ENCODE measurements at regions not wholly inside any gene's neighbourhood (a gene's known extent, or its start where the extent isn't known, plus 50 kb on each side); places are given as distances from the start of the nearest gene placed in this dataset.

- no peak overlapping the region for H3K4me3 ChIP-seq (ENCODE audit: low read depth, low read length)
- TF ChIP-seq, protein P1, sequence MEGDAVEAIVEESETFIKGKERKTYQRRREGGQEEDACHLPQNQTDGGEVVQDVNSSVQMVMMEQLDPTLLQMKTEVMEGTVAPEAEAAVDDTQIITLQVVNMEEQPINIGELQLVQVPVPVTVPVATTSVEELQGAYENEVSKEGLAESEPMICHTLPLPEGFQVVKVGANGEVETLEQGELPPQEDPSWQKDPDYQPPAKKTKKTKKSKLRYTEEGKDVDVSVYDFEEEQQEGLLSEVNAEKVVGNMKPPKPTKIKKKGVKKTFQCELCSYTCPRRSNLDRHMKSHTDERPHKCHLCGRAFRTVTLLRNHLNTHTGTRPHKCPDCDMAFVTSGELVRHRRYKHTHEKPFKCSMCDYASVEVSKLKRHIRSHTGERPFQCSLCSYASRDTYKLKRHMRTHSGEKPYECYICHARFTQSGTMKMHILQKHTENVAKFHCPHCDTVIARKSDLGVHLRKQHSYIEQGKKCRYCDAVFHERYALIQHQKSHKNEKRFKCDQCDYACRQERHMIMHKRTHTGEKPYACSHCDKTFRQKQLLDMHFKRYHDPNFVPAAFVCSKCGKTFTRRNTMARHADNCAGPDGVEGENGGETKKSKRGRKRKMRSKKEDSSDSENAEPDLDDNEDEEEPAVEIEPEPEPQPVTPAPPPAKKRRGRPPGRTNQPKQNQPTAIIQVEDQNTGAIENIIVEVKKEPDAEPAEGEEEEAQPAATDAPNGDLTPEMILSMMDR (IDR thresholded peaks at IDR 0.05; ENCODE audit: borderline replicate concordance, insufficient read depth, low read depth, low read length): no peak
These were observed 743.8 kb downstream of the TAF11L14 start for GRCh38 chr5:18378066-18378465.

- TF ChIP-seq, protein P1 (IDR thresholded peaks at IDR 0.05; ENCODE audit: borderline replicate concordance, insufficient read depth, low read depth, low read length): no peak
- no peak overlapping the region for H3K4me3 ChIP-seq (ENCODE audit: low read depth, low read length)
These were observed 744.9 kb downstream of the TAF11L14 start for GRCh38 chr5:18379189-18379588.

GRCh38 chr5:18380729-18381362, 746.6 kb downstream of the TAF11L14 start:
- H3K4me3 ChIP-seq (ENCODE audit: low read depth, low read length): no peak overlapping the region
- TF ChIP-seq, protein P1 (IDR thresholded peaks at IDR 0.05; ENCODE audit: borderline replicate concordance, insufficient read depth, low read depth, low read length): no peak

DNA sequence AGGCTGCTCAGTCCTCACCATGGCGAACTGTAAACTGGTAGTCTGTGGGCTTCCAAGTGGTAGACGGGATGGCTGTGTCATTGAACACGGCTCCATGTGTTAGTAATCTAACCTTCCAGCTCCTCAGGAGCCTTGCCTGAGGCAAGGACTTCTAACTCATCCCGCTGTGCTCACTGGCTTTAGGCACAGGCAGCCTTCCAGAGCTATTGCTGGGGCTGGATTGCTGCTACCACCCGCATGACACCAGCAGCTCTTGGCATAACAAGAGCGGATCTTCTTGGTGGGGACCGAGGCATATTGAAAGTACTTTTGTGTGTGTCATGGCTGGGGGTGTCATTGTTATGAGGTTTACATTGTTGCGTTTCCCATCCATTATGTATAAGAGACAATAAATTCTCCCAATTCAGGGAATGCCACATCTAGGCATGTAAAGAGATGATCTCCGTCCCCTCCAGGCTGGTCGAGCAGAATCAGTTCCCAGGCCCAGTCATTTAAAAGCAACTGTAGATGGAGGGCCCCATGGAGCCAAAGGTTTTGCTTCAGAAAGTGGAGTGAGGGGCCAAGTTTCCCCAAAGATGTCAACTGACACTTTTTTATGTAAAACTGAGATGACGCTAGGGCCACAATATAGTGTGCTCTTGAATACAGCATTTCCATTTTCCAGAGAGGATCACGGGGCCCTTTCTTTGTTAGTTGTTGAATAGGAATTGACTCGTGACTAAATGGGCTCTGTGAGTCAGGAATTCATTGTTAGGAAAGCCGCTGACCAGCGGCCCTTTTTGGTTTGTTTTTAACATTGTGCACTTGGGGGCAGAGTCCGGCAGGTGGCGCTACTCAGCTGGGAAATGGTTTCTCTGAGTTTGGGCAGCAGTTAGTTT, 759.5 kb downstream of the TAF11L14 start:
- no peak overlapping the region for H3K4me3 ChIP-seq (ENCODE audit: low read depth, low read length)
- TF ChIP-seq, protein P1 (IDR thresholded peaks at IDR 0.05; ENCODE audit: borderline replicate concordance, insufficient read depth, low read depth, low read length): peak; percentile 85

DNA sequence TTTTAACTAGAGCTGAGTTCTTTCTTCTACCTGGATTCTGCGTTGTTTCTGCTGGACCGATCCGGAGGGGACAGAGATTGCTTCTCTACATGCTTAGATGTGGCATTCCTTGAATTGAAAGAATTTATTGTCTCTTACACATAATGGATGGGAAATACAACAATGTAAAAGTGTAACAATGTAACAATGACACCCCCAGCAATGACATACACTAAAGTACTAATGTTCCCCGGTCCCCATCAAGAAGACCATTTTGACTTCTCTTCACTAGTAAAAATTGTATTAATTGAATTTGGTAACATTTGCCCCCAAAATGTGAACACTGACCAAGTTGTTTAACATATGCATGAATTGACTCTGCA, 760.2 kb downstream of the TAF11L14 start:
- H3K4me3 ChIP-seq (ENCODE audit: low read depth, low read length): no peak overlapping the region
- TF ChIP-seq, protein P1 (IDR thresholded peaks at IDR 0.05; ENCODE audit: borderline replicate concordance, insufficient read depth, low read depth, low read length): no peak

GRCh38 chr5:18395126-18396110, 761.2 kb downstream of the TAF11L14 start:
- TF ChIP-seq, protein P1 (IDR thresholded peaks at IDR 0.05; ENCODE audit: borderline replicate concordance, insufficient read depth, low read depth, low read length): no peak
- H3K4me3 ChIP-seq (ENCODE audit: low read depth, low read length): no peak overlapping the region

Data from GM12875 (cell line).